ENCODE measurements at regions not wholly inside any gene's neighbourhood (a gene's known extent, or its start where the extent isn't known, plus 50 kb on each side); places are given as distances from the start of the nearest gene placed in this dataset.

- Histone ChIP-seq H3K4me3 (ENCODE audit: control insufficient read depth in 2 of 3, extremely low read depth in 1 of 3, insufficient read depth in 2 of 3, low read depth in 1 of 3, low read length in 3 of 3) (no peak overlapping the region), H3K27ac (ENCODE audit: control insufficient read depth, insufficient read depth, low read length) (no peak overlapping the region), H3K36me3 (ENCODE audit: control insufficient read depth in 2 of 2, extremely low read depth in 1 of 2, insufficient read depth in 2 of 2, low read length in 2 of 2) (no peaks in the 10 kb centered on the region), H3K79me2 (ENCODE audit: control insufficient read depth, insufficient read depth, low read length) (no peaks in the 10 kb centered on the region), H3K27me3 (ENCODE audit: control insufficient read depth, extremely low read depth, insufficient read depth, low read length) (no peaks in the 10 kb centered on the region), H3K9me1 (ENCODE audit: control insufficient read depth, extremely low read depth, insufficient read depth, low read length) (no peaks in the 10 kb centered on the region), H3K9me3 (ENCODE audit: control insufficient read depth, low read depth, low read length) (no peaks in the 10 kb centered on the region), H4K20me1 (ENCODE audit: control insufficient read depth, extremely low read depth, insufficient read depth, low read length) (no peaks in the 10 kb centered on the region), H3K4me1 (ENCODE audit: control insufficient read depth, extremely low read depth, insufficient read depth, low read length) (no peaks in the 10 kb centered on the region), H3K4me2 (ENCODE audit: control insufficient read depth, extremely low read depth, insufficient read depth, low read depth, low read length) (no peak overlapping the region), H3K9ac (ENCODE audit: control insufficient read depth, extremely low read depth, insufficient read depth, low read length) (no peak overlapping the region), H2AFZ (ENCODE audit: control insufficient read depth, low read length) (no peak overlapping the region)
- FAIRE-seq = no peak
- DNase-seq (ENCODE audit: low read depth, low spot score) = no peak
- TF ChIP-seq EZH2 (IDR thresholded peaks at IDR 0.05; ENCODE audit: low read length) (no peak), CTCF (optimal IDR thresholded peaks at IDR 0.05 in 1 of 3, IDR thresholded peaks at IDR 0.05 in 1 of 3, conservative IDR thresholded peaks at IDR 0.05 in 1 of 3; ENCODE audit: extremely low read depth in 1 of 3, insufficient read depth in 2 of 3, low read length in 3 of 3) (no peak)
- dilution Hi-C loops (cut with MboI; ENCODE audit: extremely low pct_ligation_motif_present, low sequenced_read_pairs) = no loop called here
These were observed 151.2 kb upstream of the MYO16 start for GRCh38 chr13:108478179-108478578.

GRCh38 chr13:108483981-108484380 is 145.4 kb upstream of the MYO16 start:
- Histone ChIP-seq H3K9me3 (ENCODE audit: control insufficient read depth, low read depth, low read length) (no peaks in the 10 kb centered on the region), H3K4me1 (ENCODE audit: control insufficient read depth, extremely low read depth, insufficient read depth, low read length) (no peaks in the 10 kb centered on the region), H3K4me2 (ENCODE audit: control insufficient read depth, extremely low read depth, insufficient read depth, low read depth, low read length) (no peak overlapping the region), H4K20me1 (ENCODE audit: control insufficient read depth, extremely low read depth, insufficient read depth, low read length) (no peaks in the 10 kb centered on the region), H3K9me1 (ENCODE audit: control insufficient read depth, extremely low read depth, insufficient read depth, low read length) (no peaks in the 10 kb centered on the region), H3K4me3 (ENCODE audit: control insufficient read depth in 2 of 3, extremely low read depth in 1 of 3, insufficient read depth in 2 of 3, low read depth in 1 of 3, low read length in 3 of 3) (no peak overlapping the region), H3K79me2 (ENCODE audit: control insufficient read depth, insufficient read depth, low read length) (no peaks in the 10 kb centered on the region), H3K9ac (ENCODE audit: control insufficient read depth, extremely low read depth, insufficient read depth, low read length) (no peak overlapping the region), H3K27ac (ENCODE audit: control insufficient read depth, insufficient read depth, low read length) (no peak overlapping the region), H3K36me3 (ENCODE audit: control insufficient read depth in 2 of 2, extremely low read depth in 1 of 2, insufficient read depth in 2 of 2, low read length in 2 of 2) (no peaks in the 10 kb centered on the region), H2AFZ (ENCODE audit: control insufficient read depth, low read length) (no peak overlapping the region), H3K27me3 (ENCODE audit: control insufficient read depth, extremely low read depth, insufficient read depth, low read length) (no peaks in the 10 kb centered on the region)
- DNase-seq (ENCODE audit: low read depth, low spot score) = no peak
- no peak for TF ChIP-seq EZH2 (IDR thresholded peaks at IDR 0.05; ENCODE audit: low read length)
- no peak for TF ChIP-seq CTCF (optimal IDR thresholded peaks at IDR 0.05 in 1 of 3, IDR thresholded peaks at IDR 0.05 in 1 of 3, conservative IDR thresholded peaks at IDR 0.05 in 1 of 3; ENCODE audit: extremely low read depth in 1 of 3, insufficient read depth in 2 of 3, low read length in 3 of 3)
- FAIRE-seq = no peak
- dilution Hi-C loops (cut with MboI; ENCODE audit: extremely low pct_ligation_motif_present, low sequenced_read_pairs) = no loop called here

All from keratinocyte (primary cell).